H1 (cell line): ENCODE measurements at regions not wholly inside any gene's neighbourhood (a gene's known extent, or its start where the extent isn't known, plus 50 kb on each side); places are given as distances from the start of the nearest gene placed in this dataset.

Experiments used
- ASH2L ChIP-seq: fragments of 200-600, 300-600 bp; sonication (generic); IDR thresholded peaks from one replicate; pipeline ENCODE4 v1.7.1; 2017; ENCODE audit warnings: low read length
- EGR1 ChIP-seq: IDR thresholded peaks from 2 replicates; pipeline ENCODE4 v1.6.1; 2011; ENCODE audit warnings: low read depth, low read length, borderline replicate concordance
- EZH2 ChIP-seq: fragments of 200-600 bp; sonication (generic); IDR thresholded peaks from 2 replicates; pipeline ENCODE4 v1.7.1; 2012; ENCODE audit warnings: low read depth, mild to moderate bottlenecking, moderate library complexity, low read length, inconsistent platforms; ENCODE audit not compliant: severe bottlenecking
- MAFK ChIP-seq: IDR thresholded peaks from 2 replicates; pipeline ENCODE4 v1.6.1; 2012; ENCODE audit warnings: low read depth, mild to moderate bottlenecking, improper control_type of control experiment, low read length
- NRF1 ChIP-seq: IDR thresholded peaks from 2 replicates; pipeline ENCODE4 v1.6.1; 2011; ENCODE audit warnings: mild to moderate bottlenecking, low read depth, low read length, improper control_type of control experiment
- POLR2A ChIP-seq, 2 experiments: IDR thresholded peaks; 1 replicate in 1 of 2; 2 replicates in 1 of 2; pipeline ENCODE4 v1.6.1; 2011; ENCODE audit warnings: low read depth in 2 of 2, low read length in 2 of 2, mild to moderate bottlenecking in 2 of 2; ENCODE audit errors: control extremely low read depth in 1 of 2
- POLR2AphosphoS5 ChIP-seq: IDR thresholded peaks from 2 replicates; pipeline ENCODE4 v1.6.1; 2011; ENCODE audit warnings: low read depth, low read length
- RXRA ChIP-seq: IDR thresholded peaks from 2 replicates; pipeline ENCODE4 v1.6.1; 2011; ENCODE audit warnings: low read depth, mild to moderate bottlenecking, low read length, moderate library complexity; ENCODE audit not compliant: insufficient read depth
- SUZ12 ChIP-seq: fragments of 200-600 bp; sonication (generic); IDR thresholded peaks from 2 replicates; pipeline ENCODE4 v1.6.1; 2012; ENCODE audit warnings: mild to moderate bottlenecking, inconsistent platforms, low read length, moderate library complexity, mixed read lengths
- TAF1 ChIP-seq: IDR thresholded peaks from 2 replicates; pipeline ENCODE4 v1.6.1; 2011; ENCODE audit warnings: mild to moderate bottlenecking, low read depth, low read length
- TBP ChIP-seq: IDR thresholded peaks from 2 replicates; pipeline ENCODE4 v1.6.1; 2011; ENCODE audit warnings: low read depth, low read length, improper control_type of control experiment
- ZNF274 ChIP-seq: IDR thresholded peaks from 2 replicates; pipeline ENCODE4 v1.7.0; 2012; ENCODE audit warnings: low read length, borderline replicate concordance; ENCODE audit errors: extremely low read depth
- TF ChIP-seq, protein P1 (sequence below), 3 experiments: IDR thresholded peaks; 1 replicate in 2 of 3; 2 replicates in 1 of 3; pipeline versions ENCODE4 v1.5.1 to v1.6.1; 2011; ENCODE audit warnings: low read length in 3 of 3, mild to moderate bottlenecking in 3 of 3, inconsistent platforms in 2 of 3, low read depth in 1 of 3, moderate library complexity in 1 of 3; ENCODE audit not compliant: insufficient read depth in 1 of 3; ENCODE audit errors: control extremely low read depth in 1 of 3

DNA sequence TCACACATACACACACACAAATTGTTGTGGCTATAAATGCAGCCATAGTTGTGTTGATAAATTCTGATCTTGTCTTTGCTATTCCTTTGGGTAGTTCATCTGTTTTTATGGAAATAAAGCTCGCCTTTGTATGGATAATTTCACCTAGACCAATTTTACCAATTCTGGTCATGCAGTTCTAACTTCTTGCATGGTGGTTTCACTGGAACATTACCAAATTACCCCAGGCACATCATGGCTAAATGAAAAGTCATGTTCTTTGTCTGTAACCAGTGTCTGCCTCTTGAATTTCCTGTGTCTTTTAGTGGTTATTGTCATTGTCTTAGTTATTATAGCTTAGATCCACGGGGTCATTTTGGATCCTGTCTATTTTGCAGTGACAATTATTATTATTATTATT is 50.3 kb upstream of the TMC1 start:
- no peak for TF ChIP-seq NRF1
- no peak for TF ChIP-seq MAFK
- TF ChIP-seq, protein P1, sequence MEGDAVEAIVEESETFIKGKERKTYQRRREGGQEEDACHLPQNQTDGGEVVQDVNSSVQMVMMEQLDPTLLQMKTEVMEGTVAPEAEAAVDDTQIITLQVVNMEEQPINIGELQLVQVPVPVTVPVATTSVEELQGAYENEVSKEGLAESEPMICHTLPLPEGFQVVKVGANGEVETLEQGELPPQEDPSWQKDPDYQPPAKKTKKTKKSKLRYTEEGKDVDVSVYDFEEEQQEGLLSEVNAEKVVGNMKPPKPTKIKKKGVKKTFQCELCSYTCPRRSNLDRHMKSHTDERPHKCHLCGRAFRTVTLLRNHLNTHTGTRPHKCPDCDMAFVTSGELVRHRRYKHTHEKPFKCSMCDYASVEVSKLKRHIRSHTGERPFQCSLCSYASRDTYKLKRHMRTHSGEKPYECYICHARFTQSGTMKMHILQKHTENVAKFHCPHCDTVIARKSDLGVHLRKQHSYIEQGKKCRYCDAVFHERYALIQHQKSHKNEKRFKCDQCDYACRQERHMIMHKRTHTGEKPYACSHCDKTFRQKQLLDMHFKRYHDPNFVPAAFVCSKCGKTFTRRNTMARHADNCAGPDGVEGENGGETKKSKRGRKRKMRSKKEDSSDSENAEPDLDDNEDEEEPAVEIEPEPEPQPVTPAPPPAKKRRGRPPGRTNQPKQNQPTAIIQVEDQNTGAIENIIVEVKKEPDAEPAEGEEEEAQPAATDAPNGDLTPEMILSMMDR (IDR thresholded peaks at IDR 0.05; ENCODE audit: control extremely low read depth in 1 of 3, insufficient read depth in 1 of 3, low read depth in 1 of 3, low read length in 3 of 3): no peak
- TF ChIP-seq SUZ12: no peak
- no peak for TF ChIP-seq POLR2A (IDR thresholded peaks at IDR 0.05; ENCODE audit: control extremely low read depth in 1 of 2, low read depth in 2 of 2, low read length in 2 of 2)
- TF ChIP-seq EGR1: no peak
- no peak for TF ChIP-seq RXRA
- TF ChIP-seq POLR2AphosphoS5: no peak
- TF ChIP-seq ASH2L: no peak
- no peak for TF ChIP-seq TAF1
- no peak for TF ChIP-seq ZNF274
- TF ChIP-seq TBP: no peak
- TF ChIP-seq EZH2: no peak
